GM21447 (cell line): ENCODE measurements at regions not wholly inside any gene's neighbourhood (a gene's known extent, or its start where the extent isn't known, plus 50 kb on each side); places are given as distances from the start of the nearest gene placed in this dataset.
A peak's percentile ranks its signal among the peaks of the same experiment; 100 is the strongest.

Source experiments
- ATAC-seq: cut with Tn5 transposase; IDR thresholded peaks from one replicate; pipeline ENCODE4 v1.9.1; 2021; ENCODE audit not compliant: unreplicated experiment

GRCh38 chr5:8457187-8458037 lies 588.5 kb downstream of the MTRR start:
- peak; percentile 96 for ATAC-seq

- ATAC-seq = peak; percentile 19
These were observed 589.1 kb downstream of the MTRR start for GRCh38 chr5:8458038-8458383.

GRCh38 chr5:8461543-8461942 lies 592.6 kb downstream of the MTRR start:
- ATAC-seq = no peak

GRCh38 chr5:8462565-8462964 lies 593.6 kb downstream of the MTRR start:
- ATAC-seq = no peak

GRCh38 chr5:8470489-8470888 lies 601.5 kb downstream of the MTRR start:
- no peak for ATAC-seq

GRCh38 chr5:8471581-8471980 lies 602.6 kb downstream of the MTRR start:
- ATAC-seq = no peak

- ATAC-seq = no peak
These were observed 604.1 kb downstream of the MTRR start for GRCh38 chr5:8473016-8473415.

- ATAC-seq = no peak
These were observed 605.0 kb downstream of the MTRR start for GRCh38 chr5:8473827-8474568.

- no peak for ATAC-seq
These were observed 605.6 kb downstream of the MTRR start for GRCh38 chr5:8474569-8474930.

GRCh38 chr5:8478326-8478725 lies 609.4 kb downstream of the MTRR start:
- no peak for ATAC-seq

- ATAC-seq = no peak
These were observed 612.1 kb downstream of the MTRR start for GRCh38 chr5:8481007-8481406.

- no peak for ATAC-seq
These were observed 622.3 kb downstream of the MTRR start for GRCh38 chr5:8491254-8491653.

GRCh38 chr5:8493176-8493575 lies 624.2 kb downstream of the MTRR start:
- ATAC-seq = no peak

- ATAC-seq = no peak
These were observed 631.5 kb downstream of the MTRR start for GRCh38 chr5:8500426-8500825.

- no peak for ATAC-seq
These were observed 636.2 kb downstream of the MTRR start for GRCh38 chr5:8505196-8505595.

GRCh38 chr5:8508231-8508630 lies 639.3 kb downstream of the MTRR start:
- ATAC-seq = no peak

- no peak for ATAC-seq
These were observed 647.4 kb downstream of the MTRR start for GRCh38 chr5:8516356-8516755.

- no peak for ATAC-seq
These were observed 648.5 kb downstream of the MTRR start for GRCh38 chr5:8517456-8517855.

GRCh38 chr5:8520917-8521316 lies 652.0 kb downstream of the MTRR start:
- ATAC-seq = no peak

- ATAC-seq = no peak
These were observed 653.0 kb downstream of the MTRR start for GRCh38 chr5:8521991-8522390.

- ATAC-seq = no peak
These were observed 653.7 kb downstream of the MTRR start for GRCh38 chr5:8522646-8523045.

- ATAC-seq = no peak
These were observed 654.6 kb downstream of the MTRR start for GRCh38 chr5:8523501-8523900.

- no peak for ATAC-seq
These were observed 656.9 kb downstream of the MTRR start for GRCh38 chr5:8525819-8526218.
